IPS-NIHi7 (cell line): ENCODE measurements at regions not wholly inside any gene's neighbourhood (a gene's known extent, or its start where the extent isn't known, plus 50 kb on each side); places are given as distances from the start of the nearest gene placed in this dataset.

Experiments
- DNase-seq: peaks from one replicate; pipeline ENCODE4 v3.0.0; 2012; ENCODE audit warnings: mixed read lengths; ENCODE audit errors: extremely low spot score

- DNase-seq: no peak
Measured at GRCh38 chr6:109918227-109918626, 59.9 kb upstream of the GPR6 start.

GRCh38 chr6:109920911-109921310 is 57.2 kb upstream of the GPR6 start:
- DNase-seq: no peak

GRCh38 chr6:109922851-109923250 is 55.3 kb upstream of the GPR6 start:
- DNase-seq: no peak

GRCh38 chr6:109925075-109925474 is 53.0 kb upstream of the GPR6 start:
- DNase-seq: no peak

- DNase-seq: no peak
Measured at GRCh38 chr6:109927052-109927451, 51.1 kb upstream of the GPR6 start.
